Cardiac fibroblast (primary cell): ENCODE measurements at regions not wholly inside any gene's neighbourhood (a gene's known extent, or its start where the extent isn't known, plus 50 kb on each side); places are given as distances from the start of the nearest gene placed in this dataset.

Source experiments
- DNase-seq, 2 donors: peaks; one replicate each; pipeline versions ENCODE4 v3.0.0 to v3.0.0-alpha.2; 2010; ENCODE audit warnings: low read depth in 2 of 2
- H3K4me3 ChIP-seq, 2 donors: replicated peaks in 1 of 2; 1 replicate in 1 of 2; 2 replicates in 1 of 2; pipeline ENCODE4 v1.5.1; 2011; ENCODE audit warnings: low read depth in 2 of 2, low read length in 2 of 2, mild to moderate bottlenecking in 2 of 2, moderate library complexity in 1 of 2
- CTCF ChIP-seq: IDR thresholded peaks from one replicate; pipeline ENCODE4 v1.5.1; 2011; ENCODE audit warnings: low read depth, mild to moderate bottlenecking, low read length, inconsistent platforms

DNA sequence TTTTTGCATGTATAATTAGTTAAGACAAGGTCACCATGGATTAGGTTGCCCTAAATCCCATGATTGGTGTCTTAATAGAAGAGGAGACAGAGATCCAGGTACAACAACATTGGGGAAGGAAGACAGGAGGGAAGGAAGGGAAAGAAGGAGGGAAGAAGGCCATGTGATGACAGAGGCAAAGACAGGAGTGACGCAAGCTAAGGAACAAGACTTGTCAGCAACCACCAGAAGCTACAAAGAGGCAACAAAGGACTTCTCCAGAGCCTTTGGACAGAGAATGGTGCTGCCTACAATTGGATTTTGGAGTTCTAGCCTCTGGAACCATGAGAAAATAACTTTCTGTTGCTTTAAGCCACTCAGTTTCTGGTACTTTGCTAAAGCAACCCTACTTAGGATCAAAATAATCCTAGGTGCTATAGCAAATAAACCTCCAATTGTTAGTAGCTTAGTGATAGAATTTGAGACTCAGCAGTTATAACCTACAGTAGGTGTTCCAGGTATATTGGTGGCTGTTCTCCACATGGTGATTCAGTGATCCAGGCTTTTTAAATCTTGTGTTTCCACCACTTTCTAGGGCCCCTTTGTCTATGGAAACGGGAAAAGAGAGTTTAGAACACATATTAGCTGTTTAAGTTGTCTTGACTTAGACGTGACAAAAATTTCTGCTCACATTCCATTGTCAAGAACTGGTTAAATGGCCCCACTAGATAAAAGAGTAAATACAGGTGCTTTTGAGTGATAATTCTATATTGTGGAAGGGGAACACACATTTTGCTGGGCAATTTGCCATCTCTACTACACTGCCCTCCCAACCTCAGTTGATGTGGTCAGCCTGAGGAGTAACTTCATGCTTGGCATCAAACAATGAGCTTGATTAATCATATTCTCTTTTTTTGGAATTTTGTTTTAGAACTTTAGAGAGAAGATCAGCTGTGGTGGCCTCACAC is 70.5 kb upstream of the SP4 start:
- TF ChIP-seq CTCF = no peak
- DNase-seq = no peak
- H3K4me3 ChIP-seq = no peak overlapping the region

DNA sequence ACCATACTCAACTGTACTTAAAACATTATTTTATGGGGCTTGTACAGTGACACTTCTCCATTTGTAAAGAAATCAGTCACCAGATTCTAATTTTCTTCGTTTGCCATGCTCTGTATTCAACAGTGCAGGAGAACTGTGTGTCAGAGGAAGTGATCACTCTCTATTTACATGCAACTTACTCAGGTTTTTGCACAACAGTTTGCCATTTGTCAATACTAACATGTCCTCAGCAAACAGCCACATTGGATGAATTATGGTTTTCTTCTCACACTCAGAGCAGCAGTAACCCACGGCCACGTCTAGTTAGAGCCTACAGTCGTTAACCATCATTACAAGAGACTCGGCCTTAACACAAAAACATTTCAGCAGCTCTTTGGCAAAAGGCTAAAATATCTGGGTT is 69.2 kb upstream of the SP4 start:
- DNase-seq = no peak
- no peak for TF ChIP-seq CTCF
- H3K4me3 ChIP-seq = no peak overlapping the region

DNA sequence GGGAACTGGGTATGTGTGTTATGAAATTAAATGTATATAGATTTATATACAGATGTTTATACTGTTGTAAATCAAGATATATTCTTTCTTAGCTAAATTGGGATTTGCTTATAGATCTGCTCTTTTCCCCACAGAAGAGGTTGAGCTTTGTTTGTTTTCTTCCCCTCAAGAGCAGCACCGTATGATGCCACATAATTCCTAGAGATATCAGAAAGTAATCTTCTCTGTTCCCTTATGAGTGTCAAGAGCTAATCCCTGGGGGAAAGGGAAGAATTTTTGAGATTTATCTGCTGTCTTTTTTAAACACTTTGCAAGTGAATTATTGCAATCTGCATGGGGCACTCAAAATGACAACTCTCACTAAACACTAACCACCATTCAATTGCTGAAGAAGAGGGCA is 68.7 kb upstream of the SP4 start:
- TF ChIP-seq CTCF = no peak
- no peak for DNase-seq
- no peak overlapping the region for H3K4me3 ChIP-seq

- DNase-seq = no peak
- no peak for TF ChIP-seq CTCF
- no peak overlapping the region for H3K4me3 ChIP-seq
Measured at GRCh38 chr7:21361413-21362125, 66.3 kb upstream of the SP4 start.

DNA sequence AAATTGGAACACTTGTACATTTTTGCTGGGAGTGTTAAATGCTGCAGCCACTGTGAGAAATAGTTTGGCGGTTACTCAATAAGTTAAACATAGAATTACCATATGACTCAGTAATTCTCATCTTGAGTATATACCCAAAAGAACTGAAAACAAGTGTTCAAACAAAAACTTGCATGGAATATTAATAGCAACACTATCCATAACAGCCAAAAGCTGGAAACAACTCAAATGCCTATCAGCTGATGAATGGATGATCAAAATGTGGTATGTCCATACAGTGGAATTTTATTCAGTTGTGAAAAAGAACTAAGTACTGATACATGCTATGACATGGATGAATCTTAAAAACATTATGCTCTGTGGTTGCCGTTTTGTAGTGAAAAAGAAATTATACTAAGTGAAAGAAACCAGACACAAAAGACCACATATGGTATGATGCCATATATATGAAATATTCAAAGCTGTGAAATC is 63.0 kb upstream of the SP4 start:
- DNase-seq = peak in 1 of 2 donors; percentile 46
- no peak overlapping the region for H3K4me3 ChIP-seq
- TF ChIP-seq CTCF = no peak

DNA sequence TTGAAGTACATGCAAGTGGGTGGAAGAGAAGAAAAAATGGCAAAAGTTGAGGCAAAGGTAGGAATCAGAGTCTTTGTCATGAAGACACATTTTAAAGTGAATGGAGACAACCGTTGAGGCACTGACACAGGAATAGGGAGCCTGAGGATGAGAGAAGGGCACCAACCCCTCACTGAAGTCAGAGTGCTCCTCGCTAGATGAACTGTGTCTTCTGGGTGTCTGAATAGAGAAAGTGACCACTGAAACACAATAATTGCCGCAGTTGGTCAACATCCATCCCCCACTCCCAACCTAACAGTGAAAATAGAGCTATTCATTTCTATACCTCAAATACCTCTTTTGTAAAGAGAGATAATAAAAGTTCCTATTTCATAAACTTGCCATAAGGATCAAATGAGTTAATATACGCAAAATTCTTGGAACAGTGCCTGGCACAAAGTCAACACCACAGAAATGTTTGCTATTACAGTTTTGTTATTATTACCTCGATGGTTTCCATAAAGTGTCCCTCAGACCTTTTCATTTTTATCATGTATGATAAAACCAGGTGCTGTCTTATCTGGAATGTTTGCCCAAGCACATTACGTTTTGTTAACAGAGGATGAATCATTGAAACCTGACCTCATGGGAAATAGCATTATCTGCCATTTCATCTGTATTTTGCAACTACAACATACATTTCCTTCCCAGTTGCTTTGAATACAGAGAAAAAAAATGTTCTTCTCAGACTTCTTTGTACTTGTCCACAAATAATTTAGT is 61.8 kb upstream of the SP4 start:
- no peak for TF ChIP-seq CTCF
- no peak overlapping the region for H3K4me3 ChIP-seq
- DNase-seq = peak in 1 of 2 donors; percentile 55
